ENCODE measurements at regions not wholly inside any gene's neighbourhood (a gene's known extent, or its start where the extent isn't known, plus 50 kb on each side); places are given as distances from the start of the nearest gene placed in this dataset.

GRCh38 chr2:150625303-150625702, 137.8 kb upstream of the RND3 start (continued):
- TF ChIP-seq REST (IDR thresholded peaks at IDR 0.05; ENCODE audit: low read depth) (no peak), EZH2 (IDR thresholded peaks at IDR 0.05) (no peak), RAD21 (IDR thresholded peaks at IDR 0.05; ENCODE audit: low read depth) (no peak), CEBPB (IDR thresholded peaks at IDR 0.05; ENCODE audit: low read depth) (no peak), SRF (IDR thresholded peaks at IDR 0.05; ENCODE audit: low read depth) (no peak)

GRCh38 chr2:150624001-150624401, 136.5 kb upstream of the RND3 start:
- intact Hi-C loops (cut with micrococcal nuclease), result no loop called here
- H3K4me1 ChIP-seq (ENCODE audit: control insufficient read depth in 1 of 2, insufficient read depth in 2 of 2, low read length in 2 of 2), result peaks cover 0 to 18% of the 10 kb centered on the region in 2 experiments; a peak in 3 of 4 replicates
- no TSS peak for BruUV-seq (replicated peaks)
- H3K79me2 ChIP-seq (ENCODE audit: insufficient read depth, low read length), result no peaks in the 10 kb centered on the region
- H3K4me3 ChIP-seq (replicated peaks in 1 of 2; ENCODE audit: low read depth in 1 of 2, low read length in 2 of 2), result no peak overlapping the region
- H3K9ac ChIP-seq (ENCODE audit: low read length), result no peak overlapping the region
- H3K27me3 ChIP-seq (ENCODE audit: insufficient read depth, low read length), result no peaks in the 10 kb centered on the region
- H3K4me2 ChIP-seq (ENCODE audit: low read length), result no peak overlapping the region
- no peaks in the 10 kb centered on the region for H3K9me2 ChIP-seq (ENCODE audit: insufficient read depth)
- no peaks in the 10 kb centered on the region for H3K9me3 ChIP-seq (ENCODE audit: control insufficient read depth in 1 of 2, insufficient read depth in 1 of 2, low read depth in 1 of 2, low read length in 2 of 2)
- POLR2A ChIA-PET, result no interaction called here
- ATAC-seq, result no peak
- RAD21 ChIA-PET (ENCODE audit: low non-redundant PET in 1 of 2, low total read pairs in 2 of 2, uncharacterized antibody in 2 of 2, unreplicated experiment in 2 of 2), result no interaction called here
- no peak for DNase-seq (ENCODE audit: low read depth, low spot score)
- no peaks in the 10 kb centered on the region for H4K20me1 ChIP-seq (ENCODE audit: insufficient read depth)
- no peaks in the 10 kb centered on the region for H3K36me3 ChIP-seq (ENCODE audit: control insufficient read depth in 1 of 2, insufficient read depth in 2 of 2, low read length in 2 of 2)
- H2AFZ ChIP-seq (ENCODE audit: low read depth, low read length, poor library complexity, severe bottlenecking), result no peak overlapping the region
- H3K27ac ChIP-seq (ENCODE audit: low read depth, low read length), result no peak overlapping the region
- CTCF ChIA-PET, result no interaction called here
- TF ChIP-seq RAD21 (IDR thresholded peaks at IDR 0.05; ENCODE audit: low read depth) (no peak), ZNF274 (IDR thresholded peaks at IDR 0.05; ENCODE audit: low read depth, low read length) (no peak), ELF1 (IDR thresholded peaks at IDR 0.05; ENCODE audit: borderline replicate concordance, low read depth) (no peak), SIN3A (IDR thresholded peaks at IDR 0.05; ENCODE audit: low read depth) (no peak), POLR2AphosphoS5 (IDR thresholded peaks at IDR 0.05; ENCODE audit: low read depth, low read length) (no peak), REST (IDR thresholded peaks at IDR 0.05; ENCODE audit: low read depth) (no peak), ZBTB33 (IDR thresholded peaks at IDR 0.05; ENCODE audit: extremely low read depth, insufficient replicate concordance, low read length) (no peak), JUND (IDR thresholded peaks at IDR 0.05) (no peak), SP1 (IDR thresholded peaks at IDR 0.05; ENCODE audit: low read depth) (no peak), SRF (IDR thresholded peaks at IDR 0.05; ENCODE audit: low read depth) (no peak), MAX (IDR thresholded peaks at IDR 0.05) (no peak), TCF7L2 (IDR thresholded peaks at IDR 0.05; ENCODE audit: borderline replicate concordance, extremely low read depth, insufficient read depth, insufficient read length) (no peak), EZH2 (IDR thresholded peaks at IDR 0.05) (no peak), ATF3 (IDR thresholded peaks at IDR 0.05) (no peak), EZH2phosphoT487 (IDR thresholded peaks at IDR 0.05; ENCODE audit: borderline replicate concordance) (no peak), ZFX (IDR thresholded peaks at IDR 0.05) (no peak)
